PFSK-1 (cell line): ENCODE measurements at regions not wholly inside any gene's neighbourhood (a gene's known extent, or its start where the extent isn't known, plus 50 kb on each side); places are given as distances from the start of the nearest gene placed in this dataset.

Experiments
- REST ChIP-seq, 2 experiments: IDR thresholded peaks; 2 replicates each; pipeline versions ENCODE4 v1.6.1 to v1.8.0; 2011 to 2012; ENCODE audit warnings: low read depth in 2 of 2, low read length in 2 of 2, control low read depth in 1 of 2, inconsistent platforms in 1 of 2, mild to moderate bottlenecking in 1 of 2, moderate library complexity in 1 of 2; ENCODE audit not compliant: insufficient read depth in 1 of 2
- SIN3A ChIP-seq: IDR thresholded peaks from 2 replicates; pipeline ENCODE4 v1.6.1; 2012; ENCODE audit warnings: mild to moderate bottlenecking, low read length, moderate library complexity, borderline replicate concordance; ENCODE audit not compliant: insufficient read depth
- TAF1 ChIP-seq: IDR thresholded peaks from 2 replicates; pipeline ENCODE4 v1.6.1; 2012; ENCODE audit warnings: low read length, control low read depth, borderline replicate concordance; ENCODE audit not compliant: insufficient read depth

GRCh38 chr5:17694914-17695313 lies 60.7 kb downstream of the TAF11L14 start:
- TF ChIP-seq TAF1 (no peak), REST (IDR thresholded peaks at IDR 0.05; ENCODE audit: insufficient read depth in 1 of 2, low read depth in 2 of 2, low read length in 2 of 2) (no peak), SIN3A (no peak)
